Endothelial cell of umbilical vein (primary cell): ENCODE measurements at regions not wholly inside any gene's neighbourhood (a gene's known extent, or its start where the extent isn't known, plus 50 kb on each side); places are given as distances from the start of the nearest gene placed in this dataset.

Source experiments
- BruUV-seq: library from RNA; stranded (reverse); fragments of 400-500 nt; replicated peaks from 2 replicates; lab custom pipeline; 2021; lab: Mats Ljungman, UMichigan
- CTCF ChIA-PET: fragments of 300-600, 350-600 bp; sonication (Branson Sonifier 250); formaldehyde crosslinking; loops from one replicate; lab custom pipeline; 2021; ENCODE audit warnings: antibody characterized with exemption, inconsistent platforms; lab: Charles Lee
- POLR2A ChIA-PET: fragments of 300-600, 350-600 bp; sonication (Branson Sonifier 250); formaldehyde crosslinking; loops from one replicate; lab custom pipeline; 2021; ENCODE audit warnings: antibody characterized with exemption, inconsistent platforms; lab: Charles Lee
- DNase-seq: peaks from one replicate; pipeline ENCODE4 v3.0.0-alpha.2; 2011; ENCODE audit warnings: low read depth, low spot score
- FAIRE-seq: peaks from 2 replicates; lab custom pipeline; 2011; peaks lifted over from hg19 to GRCh38; lab: Jason Lieb, UNC
- H2AFZ ChIP-seq: 2 replicates; pipeline ENCODE4 v1.6.0; 2012; ENCODE audit warnings: low read depth, low read length, control low read depth, inconsistent platforms
- H3K27ac ChIP-seq: 2 replicates; pipeline ENCODE4 v1.5.1; 2011; ENCODE audit warnings: low read depth, mild to moderate bottlenecking, control low read depth, low read length, moderate library complexity; ENCODE audit not compliant: insufficient read depth
- H3K27me3 ChIP-seq, 2 experiments: 2 replicates each; pipeline versions ENCODE4 v1.6.0 to v1.6.1; 2011; ENCODE audit warnings: low read length in 2 of 2, mixed read lengths in 1 of 2; ENCODE audit not compliant: control insufficient read depth in 2 of 2, insufficient read depth in 2 of 2
- H3K36me3 ChIP-seq, 2 experiments: 2 replicates in 1 of 2; 3 replicates in 1 of 2; pipeline ENCODE4 v1.5.1; 2011; ENCODE audit warnings: low read length in 2 of 2, mild to moderate bottlenecking in 1 of 2, moderate library complexity in 1 of 2; ENCODE audit not compliant: control insufficient read depth in 2 of 2, insufficient read depth in 2 of 2; ENCODE audit errors: extremely low read depth in 1 of 2
- H3K4me1 ChIP-seq: 3 replicates; pipeline ENCODE4 v1.5.1; 2011; ENCODE audit warnings: mild to moderate bottlenecking, low read length; ENCODE audit not compliant: control insufficient read depth, insufficient read depth; ENCODE audit errors: extremely low read depth
- H3K4me2 ChIP-seq: 2 replicates; pipeline ENCODE4 v1.6.1; 2011; ENCODE audit warnings: low read length, control low read depth, mixed read lengths; ENCODE audit not compliant: insufficient read depth
- H3K4me3 ChIP-seq, 3 experiments: fragments of 200-600 bp in 1 of 3; sonication (generic), shearing (Covaris generic) in 1 of 3; replicated peaks in 1 of 3; 2 replicates each; pipeline ENCODE4 v1.5.1; 2011 to 2016; ENCODE audit warnings: control low read depth in 3 of 3, low read length in 3 of 3, mild to moderate bottlenecking in 2 of 3, inconsistent platforms in 1 of 3, low read depth in 1 of 3, moderate library complexity in 1 of 3; ENCODE audit not compliant: insufficient read depth in 1 of 3
- H3K79me2 ChIP-seq: 2 replicates; pipeline ENCODE4 v1.6.0; 2012; ENCODE audit warnings: low read length, inconsistent platforms; ENCODE audit not compliant: control insufficient read depth, insufficient read depth
- H3K9ac ChIP-seq: replicated peaks from 2 replicates; pipeline ENCODE3; 2011; ENCODE audit warnings: low read length, control low read depth; ENCODE audit not compliant: insufficient read depth; ENCODE audit errors: extremely low read depth
- H3K9me1 ChIP-seq: replicated peaks from 3 replicates; pipeline ENCODE4 v1.6.0; 2011; ENCODE audit warnings: mild to moderate bottlenecking, low read length; ENCODE audit not compliant: control insufficient read depth, insufficient read depth; ENCODE audit errors: extremely low read depth
- H3K9me3 ChIP-seq: replicated peaks from 2 replicates; pipeline ENCODE4 v1.5.1; 2012; ENCODE audit warnings: low read length, inconsistent platforms; ENCODE audit not compliant: control insufficient read depth, insufficient read depth
- H4K20me1 ChIP-seq: replicated peaks from 2 replicates; pipeline ENCODE3; 2011; ENCODE audit warnings: mild to moderate bottlenecking, low read length; ENCODE audit not compliant: control insufficient read depth, insufficient read depth; ENCODE audit errors: extremely low read depth
- EZH2 ChIP-seq: IDR thresholded peaks from 2 replicates; pipeline ENCODE4 v1.6.1; 2012; ENCODE audit warnings: borderline replicate concordance, low read depth, mild to moderate bottlenecking, moderate library complexity, low read length, inconsistent platforms; ENCODE audit not compliant: severe bottlenecking
- FOS ChIP-seq: IDR thresholded peaks from 2 replicates; pipeline ENCODE4 v1.6.1; 2011; ENCODE audit warnings: mild to moderate bottlenecking, low read length, moderate library complexity, borderline replicate concordance; ENCODE audit not compliant: insufficient read depth
- GATA2 ChIP-seq: IDR thresholded peaks from 2 replicates; pipeline ENCODE4 v1.7.0; 2011; ENCODE audit warnings: low read depth, mild to moderate bottlenecking, moderate library complexity, mixed read lengths, low read length; ENCODE audit not compliant: insufficient read length, insufficient read depth
- JUN ChIP-seq: IDR thresholded peaks from 2 replicates; pipeline ENCODE4 v1.6.1; 2011; ENCODE audit warnings: borderline replicate concordance, low read depth; ENCODE audit not compliant: insufficient read length, insufficient read depth
- MAX ChIP-seq: IDR thresholded peaks from 2 replicates; pipeline ENCODE4 v1.6.1; 2011; ENCODE audit not compliant: insufficient read depth, insufficient read length
- MYC ChIP-seq: IDR thresholded peaks from one replicate; pipeline ENCODE4 v1.6.1; 2011; ENCODE audit warnings: mild to moderate bottlenecking, low read depth, low read length
- POLR2A ChIP-seq: IDR thresholded peaks from 2 replicates; pipeline ENCODE4 v1.6.1; 2012; ENCODE audit warnings: low read depth, mild to moderate bottlenecking, control low read depth, low read length
- POLR2AphosphoS5 ChIP-seq: IDR thresholded peaks from 2 replicates; pipeline ENCODE4 v1.6.1; 2012; ENCODE audit warnings: low read depth, mild to moderate bottlenecking, control low read depth, low read length, moderate library complexity; ENCODE audit not compliant: insufficient read depth
- dilution Hi-C: fragments of 300-500 bp; cut with MboI; formaldehyde crosslinking; loops from one replicate; pipeline ENCODE4 v1.15.0; 2019; ENCODE audit warnings: low sequenced_read_pairs; ENCODE audit not compliant: extremely low pct_ligation_motif_present
- intact Hi-C: fragments of 100-400 bp; cut with micrococcal nuclease; formaldehyde crosslinking; loops from one replicate; pipeline ENCODE4 v1.10.0; 2022
- TF ChIP-seq, protein P1 (sequence below), 2 donors: IDR thresholded peaks; 1 replicate in 1 of 2; 2 replicates in 1 of 2; pipeline ENCODE4 v1.5.1; 2011; ENCODE audit warnings: low read length in 2 of 2, mild to moderate bottlenecking in 2 of 2, moderate library complexity in 2 of 2, control low read depth in 1 of 2, inconsistent platforms in 1 of 2, low read depth in 1 of 2; ENCODE audit not compliant: insufficient read depth in 1 of 2; ENCODE audit errors: extremely low read depth in 1 of 2

GRCh38 chr12:131260954-131261353 is 307.2 kb downstream of the ADGRD1 start:
- Histone ChIP-seq H3K9ac (no peak overlapping the region), H3K4me3 (no peak overlapping the region), H3K9me3 (peaks cover 3% of the 10 kb centered on the region), H4K20me1 (no peaks in the 10 kb centered on the region), H3K4me2 (no peak overlapping the region), H3K27me3 (no peaks in the 10 kb centered on the region), H3K27ac (no peak overlapping the region), H3K4me1 (no peaks in the 10 kb centered on the region), H3K9me1 (no peaks in the 10 kb centered on the region), H3K36me3 (no peaks in the 10 kb centered on the region), H2AFZ (no peak overlapping the region), H3K79me2 (no peaks in the 10 kb centered on the region)
- intact Hi-C loops = no loop called here
- BruUV-seq = no TSS peak
- ChIA-PET CTCF (no interaction called here), POLR2A (no interaction called here)
- no peak for DNase-seq
- no peak for FAIRE-seq
- no peak for TF ChIP-seq GATA2
- TF ChIP-seq POLR2AphosphoS5 = no peak
- TF ChIP-seq, protein P1, sequence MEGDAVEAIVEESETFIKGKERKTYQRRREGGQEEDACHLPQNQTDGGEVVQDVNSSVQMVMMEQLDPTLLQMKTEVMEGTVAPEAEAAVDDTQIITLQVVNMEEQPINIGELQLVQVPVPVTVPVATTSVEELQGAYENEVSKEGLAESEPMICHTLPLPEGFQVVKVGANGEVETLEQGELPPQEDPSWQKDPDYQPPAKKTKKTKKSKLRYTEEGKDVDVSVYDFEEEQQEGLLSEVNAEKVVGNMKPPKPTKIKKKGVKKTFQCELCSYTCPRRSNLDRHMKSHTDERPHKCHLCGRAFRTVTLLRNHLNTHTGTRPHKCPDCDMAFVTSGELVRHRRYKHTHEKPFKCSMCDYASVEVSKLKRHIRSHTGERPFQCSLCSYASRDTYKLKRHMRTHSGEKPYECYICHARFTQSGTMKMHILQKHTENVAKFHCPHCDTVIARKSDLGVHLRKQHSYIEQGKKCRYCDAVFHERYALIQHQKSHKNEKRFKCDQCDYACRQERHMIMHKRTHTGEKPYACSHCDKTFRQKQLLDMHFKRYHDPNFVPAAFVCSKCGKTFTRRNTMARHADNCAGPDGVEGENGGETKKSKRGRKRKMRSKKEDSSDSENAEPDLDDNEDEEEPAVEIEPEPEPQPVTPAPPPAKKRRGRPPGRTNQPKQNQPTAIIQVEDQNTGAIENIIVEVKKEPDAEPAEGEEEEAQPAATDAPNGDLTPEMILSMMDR (IDR thresholded peaks at IDR 0.05; ENCODE audit: extremely low read depth in 1 of 2, insufficient read depth in 1 of 2, low read depth in 1 of 2, low read length in 2 of 2) = no peak
- dilution Hi-C loops = no loop called here

- BruUV-seq = no TSS peak
- TF ChIP-seq JUN (no peak), POLR2A (no peak), EZH2 (no peak), POLR2AphosphoS5 (no peak), MAX (no peak), GATA2 (no peak), FOS (no peak), MYC (no peak)
- TF ChIP-seq, protein P1 (IDR thresholded peaks at IDR 0.05; ENCODE audit: extremely low read depth in 1 of 2, insufficient read depth in 1 of 2, low read depth in 1 of 2, low read length in 2 of 2) = no peak
- Histone ChIP-seq H2AFZ (no peak overlapping the region), H3K36me3 (no peaks in the 10 kb centered on the region), H3K4me2 (no peak overlapping the region), H3K9me1 (no peaks in the 10 kb centered on the region), H3K9ac (no peak overlapping the region), H3K4me3 (no peak overlapping the region), H3K4me1 (no peaks in the 10 kb centered on the region), H3K27ac (no peak overlapping the region), H3K9me3 (peaks cover under 1% of the 10 kb centered on the region), H4K20me1 (no peaks in the 10 kb centered on the region), H3K27me3 (no peaks in the 10 kb centered on the region), H3K79me2 (no peaks in the 10 kb centered on the region)
- ChIA-PET CTCF (no interaction called here), POLR2A (no interaction called here)
- intact Hi-C loops (no loop called here), dilution Hi-C loops (no loop called here)
- DNase-seq = no peak
- FAIRE-seq = no peak
Observed at GRCh38 chr12:131261906-131262305, 308.2 kb downstream of the ADGRD1 start.
